ENCODE measurements at regions not wholly inside any gene's neighbourhood (a gene's known extent, or its start where the extent isn't known, plus 50 kb on each side); places are given as distances from the start of the nearest gene placed in this dataset.

GRCh38 chrX:134732676-134733075, 64.3 kb downstream of the PABIR2 start:
- no peak overlapping the region for H3K27ac ChIP-seq
- H3K9me3 ChIP-seq (replicated peaks) = no peaks in the 10 kb centered on the region
- no peaks in the 10 kb centered on the region for H3K27me3 ChIP-seq (replicated peaks)
- no peak for DNase-seq (ENCODE audit: low read depth in 1 of 2, low spot score in 2 of 2)
- H3K36me3 ChIP-seq = no peaks in the 10 kb centered on the region
- H3K4me1 ChIP-seq (replicated peaks) = peaks cover 6% of the 10 kb centered on the region; the same call in 1 of the 2 replicates
- no peak overlapping the region for H3K4me3 ChIP-seq

GRCh38 chrX:134732152-134732551, 64.9 kb downstream of the PABIR2 start:
- H3K4me1 ChIP-seq (replicated peaks) = peaks cover 6% of the 10 kb centered on the region; the same call in 1 of the 2 replicates
- H3K9me3 ChIP-seq (replicated peaks) = no peaks in the 10 kb centered on the region
- H3K36me3 ChIP-seq = no peaks in the 10 kb centered on the region
- DNase-seq (ENCODE audit: low read depth in 1 of 2, low spot score in 2 of 2) = no peak
- H3K27me3 ChIP-seq (replicated peaks) = no peaks in the 10 kb centered on the region
- H3K27ac ChIP-seq = no peak overlapping the region
- H3K4me3 ChIP-seq = no peak overlapping the region

GRCh38 chrX:134727363-134727762, 69.1 kb upstream of the PLAC1 start:
- no peak for DNase-seq (ENCODE audit: low read depth in 1 of 2, low spot score in 2 of 2)
- no peak overlapping the region for H3K27ac ChIP-seq
- H3K27me3 ChIP-seq (replicated peaks) = no peaks in the 10 kb centered on the region
- H3K4me1 ChIP-seq (replicated peaks) = no peaks in the 10 kb centered on the region
- H3K36me3 ChIP-seq = no peaks in the 10 kb centered on the region
- no peaks in the 10 kb centered on the region for H3K9me3 ChIP-seq (replicated peaks)
- H3K4me3 ChIP-seq = no peak overlapping the region

- H3K27me3 ChIP-seq (replicated peaks) = no peaks in the 10 kb centered on the region
- no peak for DNase-seq (ENCODE audit: low read depth in 1 of 2, low spot score in 2 of 2)
- H3K9me3 ChIP-seq (replicated peaks) = no peaks in the 10 kb centered on the region
- H3K4me1 ChIP-seq (replicated peaks) = peaks cover 8% of the 10 kb centered on the region
- no peak overlapping the region for H3K27ac ChIP-seq
- H3K36me3 ChIP-seq = no peaks in the 10 kb centered on the region
- no peak overlapping the region for H3K4me3 ChIP-seq
These were observed 66.9 kb upstream of the PLAC1 start for GRCh38 chrX:134725103-134725690.

- Histone ChIP-seq H3K27me3 (replicated peaks) (no peaks in the 10 kb centered on the region), H3K4me1 (replicated peaks) (peaks cover 30% of the 10 kb centered on the region), H3K9me3 (replicated peaks) (no peaks in the 10 kb centered on the region), H3K4me3 (no peak overlapping the region), H3K27ac (peak overlapping the region; percentile 50), H3K36me3 (no peaks in the 10 kb centered on the region)
- peak in 1 of 2 experiments; percentile 47 for DNase-seq (ENCODE audit: low read depth in 1 of 2, low spot score in 2 of 2)
These were observed 63.7 kb upstream of the PLAC1 start for GRCh38 chrX:134721766-134722532.

GRCh38 chrX:134718966-134719317, 60.7 kb upstream of the PLAC1 start:
- DNase-seq (ENCODE audit: low read depth in 1 of 2, low spot score in 2 of 2) = no peak
- H3K27me3 ChIP-seq (replicated peaks) = no peaks in the 10 kb centered on the region
- H3K27ac ChIP-seq = peak overlapping the region; percentile 79
- no peaks in the 10 kb centered on the region for H3K9me3 ChIP-seq (replicated peaks)
- H3K4me3 ChIP-seq = no peak overlapping the region
- peaks cover 30% of the 10 kb centered on the region for H3K4me1 ChIP-seq (replicated peaks)
- H3K36me3 ChIP-seq = no peaks in the 10 kb centered on the region

GRCh38 chrX:134718105-134718965, 60.1 kb upstream of the PLAC1 start:
- Histone ChIP-seq H3K4me3 (no peak overlapping the region), H3K36me3 (no peaks in the 10 kb centered on the region), H3K4me1 (replicated peaks) (peaks cover 30% of the 10 kb centered on the region), H3K27ac (peak overlapping the region; percentile 79), H3K27me3 (replicated peaks) (no peaks in the 10 kb centered on the region), H3K9me3 (replicated peaks) (no peaks in the 10 kb centered on the region)
- peak; percentile 81 to 90 for DNase-seq (ENCODE audit: low read depth in 1 of 2, low spot score in 2 of 2)

- DNase-seq (ENCODE audit: low read depth in 1 of 2, low spot score in 2 of 2) = no peak
- Histone ChIP-seq H3K9me3 (replicated peaks) (no peaks in the 10 kb centered on the region), H3K27ac (peak overlapping the region; percentile 79), H3K36me3 (no peaks in the 10 kb centered on the region), H3K27me3 (replicated peaks) (no peaks in the 10 kb centered on the region), H3K4me1 (replicated peaks) (peaks cover 30% of the 10 kb centered on the region), H3K4me3 (no peak overlapping the region)
These were observed 59.4 kb upstream of the PLAC1 start for GRCh38 chrX:134717698-134718097.

- H3K27ac ChIP-seq = no peak overlapping the region
- DNase-seq (ENCODE audit: low read depth in 1 of 2, low spot score in 2 of 2) = no peak
- no peaks in the 10 kb centered on the region for H3K27me3 ChIP-seq (replicated peaks)
- H3K9me3 ChIP-seq (replicated peaks) = no peaks in the 10 kb centered on the region
- no peaks in the 10 kb centered on the region for H3K36me3 ChIP-seq
- peaks cover 25% of the 10 kb centered on the region for H3K4me1 ChIP-seq (replicated peaks)
- no peak overlapping the region for H3K4me3 ChIP-seq
These were observed 58.3 kb upstream of the PLAC1 start for GRCh38 chrX:134716620-134717012.

- Histone ChIP-seq H3K27me3 (replicated peaks) (no peaks in the 10 kb centered on the region), H3K36me3 (no peaks in the 10 kb centered on the region), H3K9me3 (replicated peaks) (no peaks in the 10 kb centered on the region), H3K4me1 (replicated peaks) (peaks cover 21% of the 10 kb centered on the region), H3K4me3 (no peak overlapping the region), H3K27ac (no peak overlapping the region)
- no peak for DNase-seq (ENCODE audit: low read depth in 1 of 2, low spot score in 2 of 2)
These were observed 57.8 kb upstream of the PLAC1 start for GRCh38 chrX:134715930-134716619.

- H3K4me1 ChIP-seq (replicated peaks) = peaks cover 21% of the 10 kb centered on the region
- no peak for DNase-seq (ENCODE audit: low read depth in 1 of 2, low spot score in 2 of 2)
- no peaks in the 10 kb centered on the region for H3K27me3 ChIP-seq (replicated peaks)
- H3K36me3 ChIP-seq = no peaks in the 10 kb centered on the region
- H3K27ac ChIP-seq = no peak overlapping the region
- H3K4me3 ChIP-seq = no peak overlapping the region
- H3K9me3 ChIP-seq (replicated peaks) = no peaks in the 10 kb centered on the region
These were observed 56.4 kb upstream of the PLAC1 start for GRCh38 chrX:134714633-134715110.

- Histone ChIP-seq H3K4me3 (no peak overlapping the region), H3K27ac (no peak overlapping the region), H3K36me3 (no peaks in the 10 kb centered on the region), H3K9me3 (replicated peaks) (no peaks in the 10 kb centered on the region), H3K4me1 (replicated peaks) (peaks cover 12% of the 10 kb centered on the region), H3K27me3 (replicated peaks) (no peaks in the 10 kb centered on the region)
- DNase-seq (ENCODE audit: low read depth in 1 of 2, low spot score in 2 of 2) = no peak
These were observed 55.4 kb upstream of the PLAC1 start for GRCh38 chrX:134713618-134714107.

GRCh38 chrX:134712272-134712671, 54.0 kb upstream of the PLAC1 start:
- H3K9me3 ChIP-seq (replicated peaks) = no peaks in the 10 kb centered on the region

More at GRCh38 chrX:134712272-134712671, 54.0 kb upstream of the PLAC1 start:
- Histone ChIP-seq H3K27me3 (replicated peaks) (no peaks in the 10 kb centered on the region), H3K27ac (no peak overlapping the region), H3K36me3 (no peaks in the 10 kb centered on the region), H3K4me3 (no peak overlapping the region), H3K4me1 (replicated peaks) (no peaks in the 10 kb centered on the region)
- no peak for DNase-seq (ENCODE audit: low read depth in 1 of 2, low spot score in 2 of 2)
